Tibial nerve (tissue), 4 donors: ENCODE measurements at regions not wholly inside any gene's neighbourhood (a gene's known extent, or its start where the extent isn't known, plus 50 kb on each side); places are given as distances from the start of the nearest gene placed in this dataset.

Experiments used
- EP300 ChIP-seq, 2 donors: sonication (generic); formaldehyde crosslinking; IDR thresholded peaks; one replicate each; pipeline ENCODE4 v1.6.1; 2017; ENCODE audit warnings: antibody characterized with exemption in 2 of 2, mild to moderate bottlenecking in 1 of 2
- POLR2A ChIP-seq, 2 donors: fragments of 450-650 bp; IDR thresholded peaks; one replicate each; pipeline ENCODE4 v1.6.1; 2017; ENCODE audit warnings: antibody characterized with exemption in 2 of 2, mild to moderate bottlenecking in 2 of 2, moderate library complexity in 2 of 2
- TF ChIP-seq, protein P1 (sequence below), 5 experiments: fragments of 200-600 bp in 3 of 5; fragments of 450-650 bp in 2 of 5; sonication (generic) in 3 of 5; IDR thresholded peaks; one replicate each; pipeline ENCODE4 v1.5.1; 2016 to 2019; ENCODE audit warnings: antibody characterized with exemption in 5 of 5, mild to moderate bottlenecking in 3 of 5, moderate library complexity in 2 of 5

DNA sequence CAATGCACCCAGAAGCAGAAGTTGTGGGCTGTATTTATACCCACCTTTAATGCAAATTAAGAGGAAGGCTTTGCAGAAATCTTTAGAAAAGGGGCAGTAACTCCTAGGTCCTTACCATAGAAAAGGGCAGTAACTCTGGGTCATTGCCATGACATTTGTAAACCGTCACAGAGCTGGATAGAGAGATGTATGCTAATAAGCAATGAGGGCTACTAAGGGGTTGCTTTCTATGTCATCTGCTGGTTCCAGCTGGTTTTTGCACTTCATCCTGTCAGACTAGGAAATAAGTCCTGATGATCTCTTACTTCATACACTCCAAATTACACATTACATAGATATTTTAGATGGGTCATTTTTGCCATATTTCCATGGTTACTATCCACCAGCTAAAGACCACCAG, 299.1 kb upstream of the TYRP1 start:
- TF ChIP-seq, protein P1, sequence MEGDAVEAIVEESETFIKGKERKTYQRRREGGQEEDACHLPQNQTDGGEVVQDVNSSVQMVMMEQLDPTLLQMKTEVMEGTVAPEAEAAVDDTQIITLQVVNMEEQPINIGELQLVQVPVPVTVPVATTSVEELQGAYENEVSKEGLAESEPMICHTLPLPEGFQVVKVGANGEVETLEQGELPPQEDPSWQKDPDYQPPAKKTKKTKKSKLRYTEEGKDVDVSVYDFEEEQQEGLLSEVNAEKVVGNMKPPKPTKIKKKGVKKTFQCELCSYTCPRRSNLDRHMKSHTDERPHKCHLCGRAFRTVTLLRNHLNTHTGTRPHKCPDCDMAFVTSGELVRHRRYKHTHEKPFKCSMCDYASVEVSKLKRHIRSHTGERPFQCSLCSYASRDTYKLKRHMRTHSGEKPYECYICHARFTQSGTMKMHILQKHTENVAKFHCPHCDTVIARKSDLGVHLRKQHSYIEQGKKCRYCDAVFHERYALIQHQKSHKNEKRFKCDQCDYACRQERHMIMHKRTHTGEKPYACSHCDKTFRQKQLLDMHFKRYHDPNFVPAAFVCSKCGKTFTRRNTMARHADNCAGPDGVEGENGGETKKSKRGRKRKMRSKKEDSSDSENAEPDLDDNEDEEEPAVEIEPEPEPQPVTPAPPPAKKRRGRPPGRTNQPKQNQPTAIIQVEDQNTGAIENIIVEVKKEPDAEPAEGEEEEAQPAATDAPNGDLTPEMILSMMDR (IDR thresholded peaks at IDR 0.05), result no peak
- TF ChIP-seq POLR2A (IDR thresholded peaks at IDR 0.05), result no peak
- TF ChIP-seq EP300 (IDR thresholded peaks at IDR 0.05), result no peak
